Hindlimb muscle (tissue), 1 donor: ENCODE measurements at regions not wholly inside any gene's neighbourhood (a gene's known extent, or its start where the extent isn't known, plus 50 kb on each side); places are given as distances from the start of the nearest gene placed in this dataset.
"Not testable (repeated sequence)": the region's sequence is repeated elsewhere in the genome, so short reads cannot be mapped to it uniquely, and the experiment has no call there.

Experiments used
- DNase-seq: peaks from one replicate; pipeline ENCODE4 v3.0.0-alpha.2; 2013

DNA sequence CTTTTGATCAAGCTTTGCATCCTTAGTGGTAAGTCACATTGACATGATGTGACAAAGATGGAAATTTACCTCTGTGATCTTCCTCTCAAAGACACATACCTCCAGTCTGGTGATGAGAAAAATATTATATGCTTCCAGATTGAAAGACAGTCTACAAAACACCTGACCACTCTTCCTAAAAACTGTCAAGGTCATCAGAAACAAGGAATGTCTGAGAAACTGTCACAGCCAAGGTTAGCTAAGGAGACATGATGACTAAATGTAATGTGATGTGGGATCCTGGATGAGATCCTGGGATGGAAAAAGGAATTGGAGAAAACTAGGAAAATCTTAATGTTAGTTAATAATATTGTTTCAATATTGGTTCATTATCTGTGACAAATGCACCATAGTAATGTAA is 226.6 kb upstream of the ST6GAL2 start:
- DNase-seq: no peak

DNA sequence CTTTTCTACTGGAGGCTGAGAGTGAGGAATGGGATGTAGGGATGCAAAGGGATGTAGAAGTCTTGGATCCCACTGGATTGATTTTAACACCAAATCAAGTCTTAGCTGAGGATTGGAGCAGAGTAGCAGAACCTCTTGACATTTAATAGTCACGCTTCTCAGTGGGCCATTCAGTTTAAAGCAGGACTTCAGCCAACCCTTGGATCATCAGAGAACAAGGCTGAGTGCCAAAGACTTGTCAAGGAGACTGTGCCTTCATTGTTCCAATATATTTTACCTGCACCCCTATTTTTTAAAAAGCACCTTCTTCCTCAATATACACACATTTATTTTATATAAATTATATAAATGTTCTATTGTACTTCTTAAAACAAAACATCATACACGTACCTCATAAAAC is 242.4 kb upstream of the ST6GAL2 start:
- DNase-seq: no peak

DNA sequence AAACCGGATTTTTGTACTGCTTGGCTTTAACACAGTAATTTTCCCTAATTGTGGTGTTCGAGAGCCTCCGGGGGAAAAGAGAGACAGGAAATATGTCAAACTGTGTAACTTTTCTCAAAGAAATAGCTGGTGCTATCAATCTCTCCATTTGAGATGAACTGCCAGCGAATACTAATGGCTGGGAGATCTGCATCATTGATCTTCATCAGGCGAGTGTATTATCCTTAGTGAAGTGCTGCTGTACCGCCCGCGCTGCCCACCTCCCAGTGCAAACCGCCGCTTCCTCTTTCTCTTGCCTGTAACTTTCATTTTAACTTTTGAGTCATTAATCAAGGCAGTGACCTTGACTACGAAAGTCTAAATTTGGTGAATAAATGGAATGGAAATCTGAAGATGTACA is 246.1 kb upstream of the ST6GAL2 start:
- DNase-seq: no peak

DNA sequence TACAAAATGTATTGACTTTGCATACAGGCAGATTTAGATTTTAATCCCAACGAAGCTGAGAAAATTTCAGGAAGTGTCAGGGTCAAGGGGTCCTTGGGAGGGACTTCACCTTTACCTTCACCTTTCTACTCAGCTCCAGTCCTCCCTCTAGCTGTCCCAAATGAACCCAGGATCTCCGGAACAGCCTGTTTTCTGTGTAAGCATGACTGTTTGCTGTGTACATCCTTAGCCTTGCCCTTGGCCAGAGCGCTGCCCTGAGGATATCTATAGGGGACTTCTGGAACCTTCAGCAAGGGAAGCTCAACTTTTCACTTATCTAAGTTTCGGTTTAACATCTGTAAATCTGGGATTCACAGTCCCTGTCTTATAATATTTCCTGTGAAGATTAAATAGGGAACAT is 246.8 kb upstream of the ST6GAL2 start:
- DNase-seq: no peak

DNA sequence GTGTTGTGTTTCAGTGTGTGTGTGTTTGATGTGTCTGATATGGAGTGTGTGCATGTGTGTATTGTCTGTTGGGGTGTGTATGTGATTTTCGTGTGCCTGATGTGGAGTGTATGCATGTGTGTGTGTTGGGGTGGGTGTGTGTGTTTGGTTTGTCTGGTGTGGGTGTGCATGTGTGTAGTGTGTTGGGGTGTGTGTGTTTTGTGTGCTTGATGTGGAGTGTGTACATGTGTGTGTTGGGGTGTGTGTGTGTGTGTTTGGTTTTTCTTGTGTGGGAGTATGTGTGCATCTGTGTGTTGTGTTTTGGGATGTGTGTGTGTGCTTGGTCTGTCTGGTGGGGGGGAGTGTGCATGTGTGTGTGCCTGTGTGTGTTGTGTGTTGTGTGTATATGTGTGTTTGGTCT is 247.4 kb upstream of the ST6GAL2 start:
- DNase-seq: no peak

- no peak for DNase-seq
Observed at GRCh38 chr2:107136733-107137132, 250.8 kb upstream of the ST6GAL2 start.

- no peak for DNase-seq
Observed at GRCh38 chr2:107137706-107138105, 251.7 kb upstream of the ST6GAL2 start.

DNA sequence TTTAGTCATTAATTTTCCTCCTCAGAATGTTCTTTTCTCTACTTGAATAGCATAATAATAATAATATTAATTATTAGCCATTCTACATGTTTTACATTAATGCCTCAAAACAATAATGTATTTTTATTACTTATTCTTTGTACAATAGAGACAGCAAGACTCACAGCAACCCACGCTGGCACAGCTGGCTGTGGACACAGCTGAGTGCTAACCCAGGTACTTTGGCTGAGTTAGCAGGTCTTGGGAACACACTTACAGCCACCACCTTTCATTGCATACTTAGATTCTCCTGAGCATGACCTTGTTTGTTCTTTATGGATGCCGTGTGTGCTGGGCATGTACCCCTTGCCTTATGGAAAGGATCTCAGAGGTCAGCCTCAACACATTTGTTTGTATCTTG is 260.2 kb upstream of the ST6GAL2 start:
- DNase-seq: no peak

DNA sequence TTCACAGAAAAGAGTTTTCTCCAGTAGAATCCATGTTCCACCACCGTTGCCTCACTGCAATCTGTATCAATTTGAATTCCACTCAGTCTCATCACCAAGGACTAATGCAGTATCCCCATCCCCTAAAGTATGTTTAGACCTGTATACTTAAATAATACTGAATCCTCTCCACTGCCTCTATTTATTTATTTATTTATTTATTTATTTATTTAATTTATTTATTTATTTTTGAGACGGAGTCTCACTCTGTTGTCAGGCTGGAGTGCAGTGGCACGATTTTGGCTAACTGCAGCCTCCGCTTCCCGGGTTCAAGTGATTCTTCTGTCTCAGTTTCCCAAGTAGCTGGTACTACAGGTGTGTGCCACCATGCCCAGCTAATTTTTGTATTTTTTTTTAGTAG is 260.7 kb upstream of the ST6GAL2 start:
- DNase-seq: not testable (repeated sequence)

- no peak for DNase-seq
Observed at GRCh38 chr2:107148055-107148454, 262.1 kb upstream of the ST6GAL2 start.

DNA sequence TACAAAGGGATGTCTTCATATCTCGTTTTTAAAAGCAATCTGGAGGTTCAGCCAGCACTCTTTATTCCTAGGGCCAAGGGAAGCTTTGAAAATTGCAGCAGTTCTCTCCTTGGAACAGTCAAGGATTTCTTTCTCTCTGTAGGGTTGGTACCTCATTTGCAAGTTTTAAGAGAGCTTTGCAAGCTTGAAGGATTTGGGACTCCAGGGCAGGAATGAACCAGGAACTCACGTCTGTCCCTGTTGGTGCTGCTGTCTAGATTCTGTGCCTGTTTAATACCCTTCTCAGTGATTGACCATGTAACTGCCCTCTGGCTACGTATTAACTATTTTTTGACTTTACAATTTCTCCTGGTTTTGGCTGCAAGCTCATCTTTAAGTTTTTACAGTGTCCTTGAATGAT is 262.5 kb upstream of the ST6GAL2 start:
- DNase-seq: no peak

- no peak for DNase-seq
Observed at GRCh38 chr2:107160640-107161239, 274.8 kb upstream of the ST6GAL2 start.

GRCh38 chr2:107168141-107168540 is 282.2 kb upstream of the ST6GAL2 start:
- no peak for DNase-seq

GRCh38 chr2:107174171-107174570 is 288.2 kb upstream of the ST6GAL2 start:
- DNase-seq: no peak

DNA sequence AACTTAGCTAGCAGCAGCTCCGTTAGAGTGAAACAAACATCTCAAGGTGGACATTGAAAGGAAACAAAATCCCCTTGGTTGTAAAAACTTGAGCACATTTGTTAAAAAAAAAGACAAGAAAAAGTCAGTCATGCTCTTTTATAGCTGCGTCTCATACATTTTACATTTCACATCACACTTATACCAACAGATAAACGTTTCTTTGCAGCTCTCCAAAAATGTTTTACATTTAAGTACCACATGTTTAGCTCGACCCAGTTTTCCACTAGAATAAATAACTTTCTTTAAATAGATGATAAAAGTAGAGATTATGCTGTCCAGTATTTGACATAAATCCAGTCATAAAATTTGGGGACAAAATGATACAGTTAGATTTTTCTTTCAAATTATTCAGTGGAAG is 297.0 kb upstream of the ST6GAL2 start:
- DNase-seq: no peak

GRCh38 chr2:107187870-107188269 is 301.9 kb upstream of the ST6GAL2 start:
- no peak for DNase-seq

DNA sequence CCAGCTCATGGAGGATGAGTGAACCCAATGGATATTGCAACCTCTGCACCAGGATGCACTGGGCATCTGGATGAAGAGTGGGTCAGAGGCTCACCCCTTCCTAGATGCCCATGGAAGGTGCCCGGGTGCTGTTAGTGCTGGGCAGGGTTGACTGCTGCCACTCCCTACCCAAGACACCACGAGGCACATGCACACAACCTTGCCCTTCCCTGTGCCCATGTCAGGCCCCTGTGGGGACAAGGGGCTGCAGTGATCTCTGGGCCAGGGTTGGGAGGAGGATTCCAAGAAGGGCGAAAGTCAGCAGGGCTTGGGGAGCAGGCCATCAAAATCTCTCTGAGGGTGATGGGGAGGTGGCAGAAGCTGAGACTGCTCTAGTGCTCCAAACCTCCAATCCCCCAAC is 309.7 kb upstream of the ST6GAL2 start:
- DNase-seq: no peak

GRCh38 chr2:107197594-107198294 is 311.8 kb upstream of the ST6GAL2 start:
- no peak for DNase-seq

GRCh38 chr2:107202962-107203591 is 317.1 kb upstream of the ST6GAL2 start:
- no peak for DNase-seq

GRCh38 chr2:107215401-107216350 is 329.7 kb upstream of the ST6GAL2 start:
- peak; percentile 23 for DNase-seq

- DNase-seq: no peak
Observed at GRCh38 chr2:107218208-107218607, 332.2 kb upstream of the ST6GAL2 start.

GRCh38 chr2:107222466-107222865 is 336.5 kb upstream of the ST6GAL2 start:
- no peak for DNase-seq
